Sigmoid colon (tissue), 4 donors: ENCODE measurements at regions not wholly inside any gene's neighbourhood (a gene's known extent, or its start where the extent isn't known, plus 50 kb on each side); places are given as distances from the start of the nearest gene placed in this dataset.

Experiments used
- EP300 ChIP-seq, 4 donors: sonication (generic); formaldehyde crosslinking; IDR thresholded peaks; one replicate each; pipeline ENCODE4 v1.6.1; 2017; ENCODE audit warnings: antibody characterized with exemption in 4 of 4
- POLR2AphosphoS5 ChIP-seq, 4 donors: sonication (generic); formaldehyde crosslinking; IDR thresholded peaks; one replicate each; pipeline ENCODE4 v1.6.1; 2017; ENCODE audit warnings: antibody characterized with exemption in 4 of 4
- TF ChIP-seq, protein P1 (sequence below), 4 experiments: fragments of 450-650 bp in 3 of 4; fragments of 200-600 bp in 1 of 4; IDR thresholded peaks; one replicate each; pipeline ENCODE4 v1.5.1; 2016 to 2019; ENCODE audit warnings: antibody characterized with exemption in 4 of 4, mild to moderate bottlenecking in 3 of 4, moderate library complexity in 2 of 4

DNA sequence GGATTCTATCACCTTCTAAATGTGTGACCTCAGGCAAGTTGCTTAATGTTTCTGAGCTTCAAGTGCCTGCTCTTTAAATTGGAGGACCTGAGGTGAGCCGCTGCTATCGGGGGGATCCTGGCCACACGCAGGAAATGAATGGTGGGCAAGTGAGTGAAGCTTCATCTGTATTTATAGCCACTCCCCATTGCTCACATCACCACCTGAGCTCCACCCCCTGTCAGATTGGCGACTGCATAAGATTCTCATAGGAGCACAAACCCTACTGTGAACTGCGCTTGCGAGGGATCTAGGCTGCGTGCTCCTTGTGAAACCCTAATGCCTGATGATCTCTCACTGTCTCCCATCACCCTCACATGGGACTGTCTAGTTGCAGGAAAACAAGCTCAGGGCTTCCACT, 158.6 kb upstream of the CCND2 start:
- TF ChIP-seq, protein P1, sequence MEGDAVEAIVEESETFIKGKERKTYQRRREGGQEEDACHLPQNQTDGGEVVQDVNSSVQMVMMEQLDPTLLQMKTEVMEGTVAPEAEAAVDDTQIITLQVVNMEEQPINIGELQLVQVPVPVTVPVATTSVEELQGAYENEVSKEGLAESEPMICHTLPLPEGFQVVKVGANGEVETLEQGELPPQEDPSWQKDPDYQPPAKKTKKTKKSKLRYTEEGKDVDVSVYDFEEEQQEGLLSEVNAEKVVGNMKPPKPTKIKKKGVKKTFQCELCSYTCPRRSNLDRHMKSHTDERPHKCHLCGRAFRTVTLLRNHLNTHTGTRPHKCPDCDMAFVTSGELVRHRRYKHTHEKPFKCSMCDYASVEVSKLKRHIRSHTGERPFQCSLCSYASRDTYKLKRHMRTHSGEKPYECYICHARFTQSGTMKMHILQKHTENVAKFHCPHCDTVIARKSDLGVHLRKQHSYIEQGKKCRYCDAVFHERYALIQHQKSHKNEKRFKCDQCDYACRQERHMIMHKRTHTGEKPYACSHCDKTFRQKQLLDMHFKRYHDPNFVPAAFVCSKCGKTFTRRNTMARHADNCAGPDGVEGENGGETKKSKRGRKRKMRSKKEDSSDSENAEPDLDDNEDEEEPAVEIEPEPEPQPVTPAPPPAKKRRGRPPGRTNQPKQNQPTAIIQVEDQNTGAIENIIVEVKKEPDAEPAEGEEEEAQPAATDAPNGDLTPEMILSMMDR (IDR thresholded peaks at IDR 0.05) = no peak
- no peak for TF ChIP-seq POLR2AphosphoS5 (IDR thresholded peaks at IDR 0.05)
- no peak for TF ChIP-seq EP300 (IDR thresholded peaks at IDR 0.05)
